Lower lobe of right lung (tissue), 2 donors: ENCODE measurements at regions not wholly inside any gene's neighbourhood (a gene's known extent, or its start where the extent isn't known, plus 50 kb on each side); places are given as distances from the start of the nearest gene placed in this dataset.

ENCODE experiments used
- ATAC-seq, 2 donors: fragments of 200-7000 bp; cut with Tn5 transposase; one replicate each; pipeline ENCODE4 v1.9.1; 2020 to 2022; ENCODE audit warnings: mild to moderate bottlenecking in 2 of 2, moderate library complexity in 2 of 2
- DNase-seq: peaks from one replicate; pipeline ENCODE4 v3.0.0-alpha.2; 2020
- H3K27ac ChIP-seq: fragments of 200-600 bp; one replicate; pipeline ENCODE4 v1.8.0; 2022
- H3K27me3 ChIP-seq: fragments of 200-600 bp; one replicate; pipeline ENCODE4 v1.8.0; 2022; ENCODE audit warnings: low read depth
- H3K36me3 ChIP-seq: fragments of 200-600 bp; one replicate; pipeline ENCODE4 v1.8.0; 2022; ENCODE audit warnings: mild to moderate bottlenecking
- H3K4me1 ChIP-seq: fragments of 200-600 bp; one replicate; pipeline ENCODE4 v1.8.0; 2022
- H3K4me3 ChIP-seq: fragments of 200-600 bp; one replicate; pipeline ENCODE4 v1.8.0; 2022; ENCODE audit warnings: mild to moderate bottlenecking
- H3K9me3 ChIP-seq: fragments of 200-600 bp; one replicate; pipeline ENCODE4 v1.8.0; 2022
- intact Hi-C: fragments of 100-400 bp; cut with DNase I; formaldehyde crosslinking; loops from one replicate; pipeline ENCODE4 v1.11.0; 2022
- TF ChIP-seq, protein P1 (sequence below): fragments of 200-600 bp; IDR thresholded peaks from one replicate; pipeline ENCODE4 v1.8.0; 2022; ENCODE audit warnings: antibody characterized with exemption, mild to moderate bottlenecking
- donor health status: DM: no; HTN: yes; CAD: no; lungs with severe emphysema.

DNA sequence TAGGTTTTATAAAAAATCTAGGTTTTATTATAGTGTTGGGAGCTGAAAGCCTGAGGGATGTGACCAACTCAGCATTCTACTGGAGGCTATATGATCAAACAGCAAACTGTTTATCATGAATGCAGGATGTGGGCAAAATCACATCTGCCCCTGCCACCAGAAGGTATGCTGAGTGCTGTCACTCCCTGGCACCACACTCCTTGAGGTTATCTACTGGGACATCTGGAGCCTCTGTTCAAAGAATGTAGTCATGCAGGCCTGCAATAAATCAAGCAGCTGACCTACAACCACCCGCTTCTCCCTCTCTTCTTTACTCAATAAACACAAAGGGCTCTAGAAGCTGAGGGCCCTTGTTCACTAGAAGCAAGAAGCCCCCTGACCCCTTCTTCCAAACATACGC is 328.4 kb upstream of the DDX18 start:
- DNase-seq (no peak), ATAC-seq (no peak)
- TF ChIP-seq, protein P1, sequence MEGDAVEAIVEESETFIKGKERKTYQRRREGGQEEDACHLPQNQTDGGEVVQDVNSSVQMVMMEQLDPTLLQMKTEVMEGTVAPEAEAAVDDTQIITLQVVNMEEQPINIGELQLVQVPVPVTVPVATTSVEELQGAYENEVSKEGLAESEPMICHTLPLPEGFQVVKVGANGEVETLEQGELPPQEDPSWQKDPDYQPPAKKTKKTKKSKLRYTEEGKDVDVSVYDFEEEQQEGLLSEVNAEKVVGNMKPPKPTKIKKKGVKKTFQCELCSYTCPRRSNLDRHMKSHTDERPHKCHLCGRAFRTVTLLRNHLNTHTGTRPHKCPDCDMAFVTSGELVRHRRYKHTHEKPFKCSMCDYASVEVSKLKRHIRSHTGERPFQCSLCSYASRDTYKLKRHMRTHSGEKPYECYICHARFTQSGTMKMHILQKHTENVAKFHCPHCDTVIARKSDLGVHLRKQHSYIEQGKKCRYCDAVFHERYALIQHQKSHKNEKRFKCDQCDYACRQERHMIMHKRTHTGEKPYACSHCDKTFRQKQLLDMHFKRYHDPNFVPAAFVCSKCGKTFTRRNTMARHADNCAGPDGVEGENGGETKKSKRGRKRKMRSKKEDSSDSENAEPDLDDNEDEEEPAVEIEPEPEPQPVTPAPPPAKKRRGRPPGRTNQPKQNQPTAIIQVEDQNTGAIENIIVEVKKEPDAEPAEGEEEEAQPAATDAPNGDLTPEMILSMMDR = no peak
- no peak overlapping the region for H3K4me3 ChIP-seq
- H3K27me3 ChIP-seq = no peaks in the 10 kb centered on the region
- H3K36me3 ChIP-seq = no peaks in the 10 kb centered on the region
- H3K4me1 ChIP-seq = no peaks in the 10 kb centered on the region
- intact Hi-C loops = no loop called here
- H3K9me3 ChIP-seq = no peaks in the 10 kb centered on the region
- no peak overlapping the region for H3K27ac ChIP-seq

- TF ChIP-seq, protein P1 = no peak
- ATAC-seq = no peak
- Histone ChIP-seq H3K4me1 (no peaks in the 10 kb centered on the region), H3K4me3 (no peak overlapping the region), H3K36me3 (no peaks in the 10 kb centered on the region), H3K27me3 (no peaks in the 10 kb centered on the region), H3K27ac (no peak overlapping the region), H3K9me3 (no peaks in the 10 kb centered on the region)
- no peak for DNase-seq
- intact Hi-C loops = no loop called here
Observed at GRCh38 chr2:117492209-117492851, 322.2 kb upstream of the DDX18 start.

DNA sequence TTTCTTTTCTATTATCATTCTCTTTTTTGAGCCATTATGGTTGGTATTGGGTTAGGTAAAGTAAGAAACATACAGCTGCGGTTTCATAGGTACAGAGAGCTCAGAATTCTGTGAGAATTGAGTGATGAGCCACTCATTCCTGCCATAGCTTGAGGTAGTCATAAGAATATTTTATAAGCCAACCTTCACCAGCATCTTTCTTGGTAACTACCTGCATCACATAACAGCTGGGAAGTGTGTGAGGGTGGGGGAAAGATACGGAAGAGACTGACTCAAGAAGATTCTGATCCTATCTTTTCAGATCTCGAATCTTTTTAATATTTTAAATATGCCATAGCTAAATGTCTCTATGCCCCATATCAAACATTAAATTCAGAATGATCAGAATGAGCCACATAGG is 313.8 kb upstream of the DDX18 start:
- no peak overlapping the region for H3K27ac ChIP-seq
- H3K4me1 ChIP-seq = no peaks in the 10 kb centered on the region
- no peak overlapping the region for H3K4me3 ChIP-seq
- no peaks in the 10 kb centered on the region for H3K27me3 ChIP-seq
- H3K36me3 ChIP-seq = no peaks in the 10 kb centered on the region
- TF ChIP-seq, protein P1 = no peak
- no peak for DNase-seq
- intact Hi-C loops = no loop called here
- ATAC-seq = no peak
- H3K9me3 ChIP-seq = no peaks in the 10 kb centered on the region

GRCh38 chr2:117502121-117502520 is 312.4 kb upstream of the DDX18 start:
- TF ChIP-seq, protein P1 = no peak

DNA sequence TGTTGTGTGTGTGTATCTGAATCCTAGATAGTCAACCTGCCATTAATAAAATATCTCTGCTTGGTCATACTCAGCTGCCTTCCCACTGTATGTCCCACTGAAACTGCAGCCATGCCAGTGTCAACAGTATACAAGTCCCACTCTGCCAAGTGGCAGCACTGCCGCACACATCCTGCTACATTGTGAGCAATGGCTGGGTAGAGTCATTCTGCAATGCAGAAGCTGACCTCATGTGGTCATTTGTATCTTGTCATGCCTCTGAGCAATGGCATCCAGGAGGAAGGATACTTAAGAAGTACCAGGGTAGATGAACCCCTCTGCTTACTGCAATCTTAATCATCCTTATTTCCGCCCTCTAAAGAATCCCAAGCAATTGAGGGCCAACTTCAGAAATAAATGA is 302.2 kb upstream of the DDX18 start:
- Histone ChIP-seq H3K9me3 (no peaks in the 10 kb centered on the region), H3K4me3 (no peak overlapping the region), H3K27ac (no peak overlapping the region), H3K4me1 (no peaks in the 10 kb centered on the region), H3K27me3 (no peaks in the 10 kb centered on the region), H3K36me3 (no peaks in the 10 kb centered on the region)
- DNase-seq (no peak), ATAC-seq (no peak)
- intact Hi-C loops = no loop called here
- TF ChIP-seq, protein P1 = no peak

More at GRCh38 chr2:117502121-117502520, 312.4 kb upstream of the DDX18 start:
- H3K27me3 ChIP-seq = no peaks in the 10 kb centered on the region
- H3K27ac ChIP-seq = no peak overlapping the region
- no peak for ATAC-seq
- no peaks in the 10 kb centered on the region for H3K4me1 ChIP-seq
- no peaks in the 10 kb centered on the region for H3K36me3 ChIP-seq
- no peak overlapping the region for H3K4me3 ChIP-seq
- intact Hi-C loops = no loop called here
- DNase-seq = no peak
- H3K9me3 ChIP-seq = no peaks in the 10 kb centered on the region
